ENCODE measurements at regions not wholly inside any gene's neighbourhood (a gene's known extent, or its start where the extent isn't known, plus 50 kb on each side); places are given as distances from the start of the nearest gene placed in this dataset.

- no peak for TF ChIP-seq EZH2 (IDR thresholded peaks at IDR 0.05)
- no peak for TF ChIP-seq POLR2AphosphoS5 (IDR thresholded peaks at IDR 0.05; ENCODE audit: borderline replicate concordance, low read depth, low read length)
Observed at GRCh38 chr17:72574675-72575510, 454.1 kb downstream of the SOX9 start.

Data from SK-N-MC (cell line).